NCI-H1436 treated with DMSO at 0.1 percent for 48 hours (cell line): ENCODE measurements at regions not wholly inside any gene's neighbourhood (a gene's known extent, or its start where the extent isn't known, plus 50 kb on each side); places are given as distances from the start of the nearest gene placed in this dataset.

Experiments used
- DNase-seq: peaks from one replicate; lab custom pipeline; 2025; lab: John Stamatoyannopoulos, UW

GRCh38 chr16:85545227-85545818, 67.8 kb upstream of the GSE1 start:
- DNase-seq = no peak

- no peak for DNase-seq
These were observed 66.3 kb upstream of the GSE1 start for GRCh38 chr16:85546585-85547447.

DNA sequence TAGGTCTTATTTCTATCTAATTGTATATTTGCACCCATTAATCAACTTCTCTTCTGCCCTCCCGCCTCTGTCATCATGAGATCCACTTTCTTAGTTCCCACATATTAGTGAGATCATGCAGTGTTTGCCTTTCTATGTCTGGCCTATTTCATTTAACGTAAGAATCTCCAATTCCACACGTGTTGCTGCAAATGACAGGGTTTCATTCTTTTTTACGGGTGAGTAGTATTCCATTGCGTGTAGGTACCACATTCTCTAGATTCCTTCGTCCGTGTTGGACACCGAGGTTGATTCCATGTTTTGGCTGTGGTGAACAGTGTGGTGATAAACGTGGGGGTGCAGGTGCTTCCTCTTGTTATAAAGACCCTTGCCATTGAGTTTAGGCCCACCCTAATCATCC, 64.7 kb upstream of the GSE1 start:
- DNase-seq = no peak

DNA sequence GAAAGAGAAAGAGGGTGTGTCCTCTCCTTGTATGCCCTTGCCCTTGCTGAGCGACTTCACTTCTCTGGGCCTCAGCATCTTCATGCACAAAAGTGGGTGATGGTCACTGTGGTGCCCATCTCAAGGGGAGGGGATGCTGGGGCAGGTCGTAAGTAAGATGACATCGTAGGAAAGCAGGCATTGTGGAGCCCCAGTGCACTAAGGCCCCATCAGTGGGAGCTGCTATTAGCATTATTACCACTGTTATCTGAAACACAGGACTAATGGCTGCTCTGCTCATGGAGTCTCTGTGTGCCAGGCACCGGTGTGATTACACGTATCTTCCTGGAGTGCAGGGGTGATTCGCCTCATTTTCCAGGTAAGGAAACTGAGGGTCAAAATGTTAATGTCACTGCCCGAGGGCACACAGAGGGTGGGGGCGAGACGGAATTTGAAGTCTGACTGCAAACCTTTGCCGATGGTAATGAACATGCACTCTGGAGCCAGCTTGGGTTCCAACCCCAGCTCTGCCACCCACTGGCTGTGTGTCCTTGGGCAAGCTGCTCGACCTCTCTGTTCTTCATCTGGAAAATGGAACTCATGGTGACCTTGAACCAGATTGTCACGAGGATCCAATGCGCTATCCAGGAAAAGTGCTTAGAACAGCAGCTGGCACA, 63.2 kb upstream of the GSE1 start:
- no peak for DNase-seq

- no peak for DNase-seq
These were observed 62.7 kb upstream of the GSE1 start for GRCh38 chr16:85550422-85550864.

DNA sequence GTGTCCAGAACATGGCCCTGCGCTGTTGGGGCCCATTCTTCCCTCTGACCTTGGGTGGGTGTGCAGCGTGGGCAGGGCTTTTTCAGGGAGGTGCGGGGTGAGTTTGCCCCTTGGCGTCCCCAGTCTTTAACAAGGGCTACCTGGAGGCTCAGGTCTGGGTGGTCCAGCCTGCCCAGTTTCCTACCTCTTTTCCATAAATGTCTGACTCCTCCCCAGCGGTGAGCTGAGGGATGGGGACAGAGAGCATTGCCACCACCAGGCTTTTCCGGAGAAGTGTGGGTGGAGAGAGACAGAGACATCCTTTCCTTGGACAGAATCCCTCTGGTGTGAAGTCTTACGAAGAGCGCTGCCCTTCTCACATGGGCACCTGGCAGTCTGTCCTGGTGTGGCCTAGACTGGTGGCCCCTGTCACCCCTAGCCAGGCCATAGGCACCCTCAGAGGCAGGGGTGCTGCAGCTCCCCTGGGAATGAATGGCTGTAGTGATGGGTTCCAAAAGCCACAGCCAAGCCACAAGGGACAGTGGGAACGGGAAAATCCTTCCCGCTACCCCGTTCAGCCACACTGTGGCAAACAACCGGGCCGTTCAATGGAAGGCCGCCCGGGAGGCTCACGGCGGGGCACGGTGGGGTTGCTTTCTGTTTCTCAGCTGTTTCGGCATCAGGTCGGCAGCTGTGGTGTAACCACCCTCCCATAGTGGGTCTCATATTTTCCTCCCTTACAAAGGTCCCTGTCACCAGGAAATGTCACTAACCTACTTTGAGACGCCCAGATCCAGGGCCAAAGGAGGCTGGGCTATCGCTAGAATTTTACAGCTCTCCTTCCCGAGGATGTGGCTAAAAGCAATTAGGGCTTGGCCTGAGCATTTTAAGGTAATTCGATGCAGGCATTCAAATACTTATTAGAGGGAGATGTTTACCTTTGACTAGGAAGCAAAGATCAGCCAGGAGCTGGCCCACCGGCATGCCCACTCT, 61.9 kb upstream of the GSE1 start:
- DNase-seq = no peak

DNA sequence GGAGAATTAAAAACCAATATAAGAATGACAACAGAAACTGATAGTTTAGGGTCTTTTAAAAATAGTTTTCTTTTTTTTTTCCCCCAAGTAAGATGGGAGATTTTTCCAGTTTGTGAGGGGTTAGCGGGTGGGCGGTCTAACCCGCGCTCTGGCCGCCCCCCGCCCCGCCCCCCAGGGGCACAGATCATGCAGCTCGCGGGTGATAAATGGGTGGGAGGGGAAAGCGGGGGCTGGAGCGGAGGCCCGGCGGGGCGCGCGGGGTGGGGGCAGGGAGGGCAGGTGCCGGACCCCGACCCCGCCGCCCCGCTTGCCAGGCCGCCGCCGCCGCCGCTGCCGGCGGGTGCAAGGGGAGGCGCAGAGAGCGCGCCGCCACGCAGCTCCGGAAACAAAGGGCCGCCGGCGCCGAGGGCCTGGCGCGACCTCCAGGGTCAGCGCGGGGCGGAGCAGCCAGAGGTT, 60.1 kb upstream of the GSE1 start:
- no peak for DNase-seq

GRCh38 chr16:85553436-85554113, 59.5 kb upstream of the GSE1 start:
- DNase-seq = no peak

GRCh38 chr16:85554114-85554888, 58.8 kb upstream of the GSE1 start:
- no peak for DNase-seq

- no peak for DNase-seq
These were observed 58.0 kb upstream of the GSE1 start for GRCh38 chr16:85554889-85555718.

- DNase-seq = no peak
These were observed 57.2 kb upstream of the GSE1 start for GRCh38 chr16:85555719-85556455.

DNA sequence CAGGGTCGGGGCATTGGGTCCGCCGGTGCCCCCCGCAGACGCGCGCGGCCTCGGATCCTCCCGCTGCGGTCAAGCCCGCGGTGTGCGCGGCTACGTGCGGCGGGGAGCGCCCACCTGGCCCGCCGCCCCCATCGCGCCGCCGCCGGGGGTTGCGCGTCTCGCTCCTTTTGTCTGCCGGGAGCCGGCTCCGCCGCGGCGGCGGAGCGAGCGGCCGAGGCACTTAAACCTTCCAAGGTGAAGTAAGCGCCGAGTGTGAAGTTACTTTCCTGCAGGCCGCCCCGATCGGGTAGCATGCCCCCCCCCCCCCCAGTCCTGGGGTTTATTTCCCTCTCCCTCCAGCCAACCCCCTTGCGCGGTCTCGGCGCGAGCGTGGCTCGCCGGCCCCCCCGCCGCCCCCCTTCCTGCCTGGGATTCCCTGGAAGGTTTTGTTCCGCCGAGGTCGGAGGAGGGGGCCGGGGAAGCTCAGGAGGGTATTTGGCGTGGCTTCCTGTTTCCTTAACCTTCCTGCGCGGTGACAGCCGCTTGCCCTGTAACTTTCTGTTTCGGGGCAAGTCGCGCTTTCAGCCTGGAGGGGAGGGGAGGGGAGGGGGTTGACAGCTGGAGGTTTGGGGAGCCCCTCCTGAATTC, 56.6 kb upstream of the GSE1 start:
- no peak for DNase-seq

- DNase-seq = no peak
These were observed 55.8 kb upstream of the GSE1 start for GRCh38 chr16:85557083-85557970.

- DNase-seq = peak; percentile 94
These were observed 55.0 kb upstream of the GSE1 start for GRCh38 chr16:85557971-85558657.

GRCh38 chr16:85560932-85561247, 52.2 kb upstream of the GSE1 start:
- no peak for DNase-seq

- DNase-seq = no peak
These were observed 51.7 kb upstream of the GSE1 start for GRCh38 chr16:85561248-85562092.
